ENCODE measurements at regions not wholly inside any gene's neighbourhood (a gene's known extent, or its start where the extent isn't known, plus 50 kb on each side); places are given as distances from the start of the nearest gene placed in this dataset.

DNA sequence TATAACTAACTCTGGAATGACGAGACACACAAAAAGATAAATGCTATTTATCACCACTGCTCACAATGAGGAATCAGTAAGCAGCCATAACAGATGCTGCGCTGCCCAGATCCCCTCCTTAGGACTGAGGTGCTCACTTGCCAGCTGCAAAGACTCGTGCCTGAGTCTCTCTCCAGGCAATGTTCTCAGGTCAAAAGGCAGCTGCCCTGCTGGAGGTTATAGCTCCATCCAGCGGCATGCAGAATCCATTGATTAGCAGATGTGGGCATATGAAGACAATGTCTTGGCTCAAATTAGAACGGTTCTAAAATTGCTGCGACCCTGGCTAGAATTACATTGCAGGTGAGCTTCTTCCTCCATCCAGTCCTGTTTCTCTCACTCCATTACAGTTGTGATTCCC, 328.2 kb upstream of the CHRM3 start:
- Histone ChIP-seq H2AFZ (ENCODE audit: low read depth, low read length) (no peak overlapping the region), H3K4me1 (ENCODE audit: control insufficient read depth, extremely low read depth, insufficient read depth, low read length) (no peaks in the 10 kb centered on the region), H3K9me3 (replicated peaks; ENCODE audit: control insufficient read depth, insufficient read depth, low read length) (peaks cover 2% of the 10 kb centered on the region), H3K4me2 (ENCODE audit: insufficient read depth, low read length) (no peak overlapping the region), H3K36me3 (ENCODE audit: control insufficient read depth in 2 of 2, extremely low read depth in 1 of 2, insufficient read depth in 2 of 2, low read length in 2 of 2) (no peaks in the 10 kb centered on the region), H3K79me2 (ENCODE audit: control insufficient read depth, insufficient read depth, low read length) (no peaks in the 10 kb centered on the region), H3K27ac (ENCODE audit: insufficient read depth, low read depth, low read length) (no peak overlapping the region), H4K20me1 (replicated peaks; ENCODE audit: control insufficient read depth, extremely low read depth, insufficient read depth, low read length) (no peaks in the 10 kb centered on the region), H3K9ac (replicated peaks; ENCODE audit: extremely low read depth, insufficient read depth, low read length) (no peak overlapping the region), H3K27me3 (ENCODE audit: control insufficient read depth in 2 of 2, insufficient read depth in 2 of 2, low read length in 2 of 2) (no peaks in the 10 kb centered on the region), H3K9me1 (replicated peaks; ENCODE audit: control insufficient read depth, extremely low read depth, insufficient read depth, low read length) (no peaks in the 10 kb centered on the region), H3K4me3 (replicated peaks in 1 of 3; ENCODE audit: insufficient read depth in 1 of 3, low read depth in 1 of 3, low read length in 3 of 3) (no peak overlapping the region)
- no TSS peak for BruUV-seq (replicated peaks)
- DNase-seq (ENCODE audit: low read depth, low spot score) (no peak), FAIRE-seq (no peak)
- CTCF ChIA-PET = no interaction called here
- POLR2A ChIA-PET = no interaction called here
- intact Hi-C loops (cut with micrococcal nuclease) (no loop called here), dilution Hi-C loops (cut with MboI; ENCODE audit: extremely low pct_ligation_motif_present, low sequenced_read_pairs) (no loop called here)
- TF ChIP-seq, protein P1, sequence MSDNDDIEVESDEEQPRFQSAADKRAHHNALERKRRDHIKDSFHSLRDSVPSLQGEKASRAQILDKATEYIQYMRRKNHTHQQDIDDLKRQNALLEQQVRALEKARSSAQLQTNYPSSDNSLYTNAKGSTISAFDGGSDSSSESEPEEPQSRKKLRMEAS (IDR thresholded peaks at IDR 0.05; ENCODE audit: insufficient read depth, insufficient read length) = no peak
- TF ChIP-seq EZH2 (IDR thresholded peaks at IDR 0.05; ENCODE audit: borderline replicate concordance, low read depth, low read length, severe bottlenecking) (no peak), GATA2 (IDR thresholded peaks at IDR 0.05; ENCODE audit: insufficient read depth, insufficient read length, low read depth, low read length) (no peak), POLR2AphosphoS5 (IDR thresholded peaks at IDR 0.05; ENCODE audit: insufficient read depth, low read depth, low read length) (no peak), MYC (IDR thresholded peaks at IDR 0.05; ENCODE audit: low read depth, low read length) (no peak), JUN (IDR thresholded peaks at IDR 0.05; ENCODE audit: borderline replicate concordance, insufficient read depth, insufficient read length, low read depth) (no peak), FOS (IDR thresholded peaks at IDR 0.05; ENCODE audit: borderline replicate concordance, insufficient read depth, low read length) (no peak), POLR2A (IDR thresholded peaks at IDR 0.05; ENCODE audit: low read depth, low read length) (no peak)
- TF ChIP-seq, protein P2, sequence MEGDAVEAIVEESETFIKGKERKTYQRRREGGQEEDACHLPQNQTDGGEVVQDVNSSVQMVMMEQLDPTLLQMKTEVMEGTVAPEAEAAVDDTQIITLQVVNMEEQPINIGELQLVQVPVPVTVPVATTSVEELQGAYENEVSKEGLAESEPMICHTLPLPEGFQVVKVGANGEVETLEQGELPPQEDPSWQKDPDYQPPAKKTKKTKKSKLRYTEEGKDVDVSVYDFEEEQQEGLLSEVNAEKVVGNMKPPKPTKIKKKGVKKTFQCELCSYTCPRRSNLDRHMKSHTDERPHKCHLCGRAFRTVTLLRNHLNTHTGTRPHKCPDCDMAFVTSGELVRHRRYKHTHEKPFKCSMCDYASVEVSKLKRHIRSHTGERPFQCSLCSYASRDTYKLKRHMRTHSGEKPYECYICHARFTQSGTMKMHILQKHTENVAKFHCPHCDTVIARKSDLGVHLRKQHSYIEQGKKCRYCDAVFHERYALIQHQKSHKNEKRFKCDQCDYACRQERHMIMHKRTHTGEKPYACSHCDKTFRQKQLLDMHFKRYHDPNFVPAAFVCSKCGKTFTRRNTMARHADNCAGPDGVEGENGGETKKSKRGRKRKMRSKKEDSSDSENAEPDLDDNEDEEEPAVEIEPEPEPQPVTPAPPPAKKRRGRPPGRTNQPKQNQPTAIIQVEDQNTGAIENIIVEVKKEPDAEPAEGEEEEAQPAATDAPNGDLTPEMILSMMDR (IDR thresholded peaks at IDR 0.05; ENCODE audit: extremely low read depth in 1 of 2, insufficient read depth in 1 of 2, low read depth in 1 of 2, low read length in 2 of 2) = no peak

Data from endothelial cell of umbilical vein (primary cell).